GM18520 (cell line): ENCODE measurements at regions not wholly inside any gene's neighbourhood (a gene's known extent, or its start where the extent isn't known, plus 50 kb on each side); places are given as distances from the start of the nearest gene placed in this dataset.
"Not testable (repeated sequence)": the region's sequence is repeated elsewhere in the genome, so short reads cannot be mapped to it uniquely, and the experiment has no call there.

Experiments used
- ATAC-seq: cut with Tn5 transposase; IDR thresholded peaks from one replicate; pipeline ENCODE4 v1.9.1; 2021; ENCODE audit not compliant: unreplicated experiment

DNA sequence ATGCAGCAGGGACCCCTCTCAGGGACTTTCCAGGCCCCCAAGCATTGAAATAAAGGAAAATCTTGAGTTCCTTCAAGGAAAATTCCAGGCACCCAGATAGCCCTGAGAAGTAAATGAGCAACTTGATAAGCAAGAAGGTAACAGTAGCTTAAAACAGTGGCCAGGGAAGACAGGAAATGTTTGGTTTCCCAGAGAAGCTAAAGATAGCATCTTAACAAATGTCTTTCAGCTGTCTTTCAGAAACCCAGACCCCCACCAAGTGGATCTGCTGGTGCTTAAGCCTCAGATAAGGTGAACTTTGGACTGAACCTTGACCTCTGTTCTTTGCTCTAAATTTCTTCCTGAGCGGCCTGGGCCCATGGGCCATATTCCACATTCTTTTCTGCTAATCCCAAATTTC lies 117.8 kb upstream of the CST7 start:
- ATAC-seq = no peak

DNA sequence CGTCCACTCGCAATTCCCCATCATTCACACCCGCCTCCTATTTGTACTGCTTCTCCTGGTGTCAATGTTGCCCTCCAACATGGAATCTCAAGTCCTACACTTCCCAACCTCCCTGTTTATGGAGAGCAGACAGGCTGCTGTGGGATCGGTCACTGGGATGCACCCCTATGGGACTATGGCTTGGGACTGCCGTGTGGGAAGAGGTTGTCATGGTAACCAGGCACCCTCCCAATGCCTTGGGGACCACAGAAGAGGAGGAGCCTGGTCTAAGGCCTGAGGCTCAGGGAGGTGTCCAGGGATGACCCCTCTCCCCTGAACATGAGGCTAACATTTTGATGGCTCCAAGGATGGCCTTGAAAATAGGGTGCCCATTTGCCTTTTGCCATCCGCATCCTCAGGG lies 116.6 kb upstream of the CST7 start:
- ATAC-seq = no peak

- ATAC-seq = no peak
Observed at GRCh38 chr20:24833592-24833991, 115.5 kb upstream of the CST7 start.

DNA sequence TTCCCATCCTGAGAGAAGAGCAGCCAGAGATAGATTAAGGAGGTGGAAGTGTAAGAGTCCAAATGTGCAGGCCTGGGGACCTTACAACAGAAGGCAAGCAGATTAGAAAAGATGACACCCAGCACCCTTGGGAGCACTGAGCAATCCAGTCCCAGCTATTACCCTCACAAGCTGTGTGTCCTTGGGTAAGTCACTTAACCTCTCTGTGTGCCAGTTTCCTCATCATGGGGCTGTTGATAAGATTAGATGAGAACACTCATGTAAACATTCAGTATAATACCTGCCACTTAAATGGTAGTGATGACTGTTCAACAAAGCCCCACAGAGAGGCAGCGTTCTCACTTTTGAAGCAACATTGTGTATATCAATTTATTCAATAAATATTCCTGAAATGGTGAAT lies 114.8 kb upstream of the CST7 start:
- no peak for ATAC-seq

GRCh38 chr20:24835195-24835594 lies 113.9 kb upstream of the CST7 start:
- ATAC-seq = no peak

DNA sequence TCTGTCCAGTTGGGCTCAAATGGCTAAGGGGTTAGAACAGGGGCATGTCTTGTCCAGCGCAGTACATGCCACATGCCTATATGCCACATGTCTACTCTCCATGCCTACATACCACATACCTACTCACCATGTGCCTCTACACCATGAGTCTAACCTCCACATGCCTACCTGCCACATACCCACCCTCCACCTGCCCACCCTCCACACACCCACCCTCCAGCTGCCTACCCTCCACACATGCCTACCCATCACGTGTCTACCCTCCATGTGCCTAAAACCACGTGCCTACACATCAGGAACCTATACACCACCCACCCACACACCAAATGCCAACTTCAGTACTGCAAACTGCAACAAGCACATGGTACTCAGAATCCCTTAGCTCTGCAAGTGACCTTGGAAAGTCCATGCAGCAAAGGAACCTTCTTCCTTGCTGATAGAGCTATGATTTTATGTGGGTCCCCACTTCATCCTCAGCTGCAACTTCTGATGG lies 113.0 kb upstream of the CST7 start:
- no peak for ATAC-seq

- ATAC-seq = no peak
Observed at GRCh38 chr20:24836661-24837299, 112.3 kb upstream of the CST7 start.

GRCh38 chr20:24837781-24838450 lies 111.2 kb upstream of the CST7 start:
- ATAC-seq = no peak

- ATAC-seq = no peak
Observed at GRCh38 chr20:24838546-24839535, 110.2 kb upstream of the CST7 start.

DNA sequence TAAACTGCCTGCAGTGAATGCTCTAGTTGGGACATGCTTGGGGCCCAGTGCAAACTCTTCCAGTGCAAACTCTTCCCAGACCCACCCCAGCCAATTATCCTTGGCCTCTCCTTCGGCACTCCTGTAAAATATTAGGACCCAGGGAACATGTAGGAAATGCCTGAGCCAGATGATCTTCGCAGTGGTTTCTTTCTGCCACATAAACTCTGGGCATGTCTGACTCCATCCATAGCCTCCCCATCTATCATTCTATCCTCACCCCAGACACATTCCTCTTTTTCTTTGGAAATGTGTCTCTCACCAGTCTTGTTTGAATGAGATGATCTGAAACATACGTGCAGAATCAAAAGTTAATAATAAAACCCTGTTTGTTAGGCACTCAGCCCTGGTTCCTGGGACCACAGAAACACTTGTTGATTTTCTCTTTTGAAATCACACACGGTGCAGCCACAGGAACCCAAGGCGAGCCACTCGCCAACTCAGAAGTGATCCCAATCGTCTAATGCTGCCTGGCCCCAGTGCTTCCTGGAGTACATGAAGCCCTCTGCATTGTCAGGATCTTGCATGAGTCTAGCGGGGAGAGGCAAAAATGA lies 108.9 kb upstream of the CST7 start:
- ATAC-seq = no peak

DNA sequence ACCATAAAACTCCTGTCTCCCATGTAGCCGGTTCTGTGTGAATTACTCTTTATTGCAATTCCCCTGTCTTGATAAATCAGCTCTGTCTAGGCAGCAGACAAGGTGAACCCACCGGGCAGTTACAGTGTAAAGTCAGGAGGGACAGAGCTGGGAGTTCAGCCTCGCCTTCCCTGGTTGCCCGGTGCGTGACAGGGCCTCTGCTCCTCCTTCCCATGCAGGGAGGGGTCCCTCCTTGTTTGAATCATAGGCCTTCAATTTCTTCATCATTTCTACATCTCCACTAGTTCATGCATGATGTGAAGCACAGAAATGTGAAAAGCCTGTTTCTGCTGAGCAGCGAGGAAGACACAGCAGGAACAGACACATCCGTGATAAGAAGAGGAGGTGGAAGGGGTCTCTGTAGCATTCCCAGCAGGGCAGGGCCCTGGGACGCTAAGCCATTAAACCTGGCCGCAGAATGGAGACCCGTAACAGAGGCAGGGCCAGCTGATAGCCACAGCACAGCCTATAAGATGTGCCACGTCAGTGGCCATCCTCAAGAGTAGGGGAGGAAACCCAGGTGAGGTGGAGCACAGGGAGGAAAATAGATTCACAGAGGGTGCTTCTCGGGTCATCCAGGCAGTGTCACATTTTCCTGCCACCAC lies 106.7 kb upstream of the CST7 start:
- no peak for ATAC-seq

DNA sequence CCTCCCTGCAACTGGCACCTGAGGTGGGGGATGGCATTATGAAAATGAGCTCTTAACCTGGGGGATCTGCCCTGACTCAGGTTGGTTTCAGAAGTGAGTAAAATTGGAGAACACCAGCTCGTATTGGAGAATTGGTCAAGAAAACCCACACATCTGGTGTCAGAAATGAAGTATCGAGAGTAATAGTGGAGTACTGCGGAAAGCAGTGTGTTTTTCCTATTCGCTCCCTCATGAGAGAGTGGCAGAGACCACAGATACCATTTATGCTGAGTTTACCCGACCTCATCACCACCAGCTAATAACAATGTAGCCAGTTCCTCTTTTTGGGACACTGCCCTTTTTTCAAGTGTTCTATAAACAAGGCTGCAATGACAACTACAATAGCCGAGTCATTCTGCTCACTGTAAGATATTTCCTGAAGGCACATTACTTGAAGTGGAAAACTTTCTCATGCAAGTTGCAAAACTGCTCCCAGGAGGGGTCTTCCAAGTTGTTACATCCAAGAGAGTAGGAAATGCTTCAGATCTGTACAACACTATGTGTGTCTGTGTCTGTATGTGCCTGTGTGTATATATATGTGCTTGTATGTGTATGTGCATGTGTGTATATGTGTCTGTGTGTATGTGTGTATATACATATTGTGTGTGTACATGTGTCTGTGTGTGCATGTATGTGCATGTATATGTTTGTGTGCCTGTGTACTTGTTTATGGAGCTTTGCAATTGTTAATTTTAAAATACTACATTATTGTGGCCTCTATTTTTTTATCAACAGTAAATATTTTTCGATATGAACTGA lies 106.0 kb upstream of the CST7 start:
- ATAC-seq = peak; percentile 90

DNA sequence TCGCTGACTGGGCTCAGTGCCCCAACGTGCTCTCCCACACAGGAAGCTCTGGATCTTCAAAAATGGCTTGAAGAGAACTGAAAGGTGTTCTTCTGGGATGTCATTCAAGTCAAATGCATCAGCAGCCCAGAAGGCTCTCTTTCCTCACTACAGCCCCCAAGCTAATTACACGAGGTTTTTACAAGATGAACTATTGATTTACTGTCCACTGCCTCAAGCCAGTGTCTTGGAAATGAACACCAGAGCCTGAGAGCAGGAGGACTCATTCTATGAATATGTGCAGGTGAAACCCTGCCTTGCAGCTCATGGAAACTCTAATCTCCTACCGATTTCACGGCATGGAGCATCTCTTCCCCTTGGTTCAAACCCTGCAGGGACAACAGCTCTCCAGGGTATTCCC lies 98.9 kb upstream of the CST7 start:
- ATAC-seq = no peak

DNA sequence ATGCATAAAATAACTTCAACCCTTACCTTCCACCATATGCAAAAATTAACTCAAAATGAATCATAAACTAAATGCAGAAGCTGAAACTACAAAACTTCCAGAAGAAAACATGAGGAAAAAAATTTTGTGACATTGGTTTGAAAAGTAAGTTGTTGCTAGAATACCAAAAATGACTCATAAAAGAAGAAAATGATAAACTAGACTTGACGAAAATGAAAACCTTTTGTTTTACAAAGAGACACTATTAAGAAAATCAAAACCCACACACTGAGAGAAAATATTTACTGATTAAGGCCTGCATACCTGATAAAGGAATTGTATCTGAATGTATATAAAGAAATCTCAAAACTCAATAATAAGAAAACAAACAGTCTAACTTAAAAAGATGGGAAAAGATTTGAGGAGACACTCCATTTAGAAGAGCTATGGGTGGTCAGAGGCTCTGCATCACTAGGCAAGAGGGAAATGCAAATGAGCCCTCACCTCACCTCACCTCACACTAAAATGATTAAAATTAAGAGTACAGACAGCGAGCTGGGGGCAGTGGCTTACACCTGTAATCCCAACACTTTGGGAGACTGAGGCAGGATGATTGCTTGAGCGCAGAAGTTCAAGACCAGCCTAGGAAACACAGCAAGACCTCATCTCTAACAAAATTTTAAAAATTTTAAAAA lies 97.6 kb upstream of the CST7 start:
- ATAC-seq = no peak

GRCh38 chr20:24853916-24854315 lies 95.2 kb upstream of the CST7 start:
- ATAC-seq = no peak

DNA sequence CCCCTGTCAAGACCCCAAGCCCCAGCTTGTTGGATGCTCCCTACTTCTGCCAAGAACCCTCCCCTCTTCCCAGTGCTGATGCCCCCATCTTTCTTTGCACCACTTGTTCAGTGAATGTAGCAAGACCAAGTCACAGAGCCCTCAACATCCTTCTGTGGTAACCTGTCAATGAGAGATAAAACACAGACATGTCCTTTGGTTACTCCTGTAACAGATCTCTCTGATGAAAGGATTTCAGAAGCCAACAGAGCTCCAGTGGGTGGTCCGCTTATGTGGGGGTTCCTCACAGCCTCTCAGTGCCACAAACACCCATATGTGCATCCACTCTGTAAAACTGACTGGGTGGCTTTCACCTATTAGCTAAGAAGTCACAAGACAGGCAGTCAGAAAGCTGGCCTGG lies 93.2 kb upstream of the CST7 start:
- no peak for ATAC-seq

- not testable (repeated sequence) for ATAC-seq
Observed at GRCh38 chr20:24858500-24858899, 90.6 kb upstream of the CST7 start.

DNA sequence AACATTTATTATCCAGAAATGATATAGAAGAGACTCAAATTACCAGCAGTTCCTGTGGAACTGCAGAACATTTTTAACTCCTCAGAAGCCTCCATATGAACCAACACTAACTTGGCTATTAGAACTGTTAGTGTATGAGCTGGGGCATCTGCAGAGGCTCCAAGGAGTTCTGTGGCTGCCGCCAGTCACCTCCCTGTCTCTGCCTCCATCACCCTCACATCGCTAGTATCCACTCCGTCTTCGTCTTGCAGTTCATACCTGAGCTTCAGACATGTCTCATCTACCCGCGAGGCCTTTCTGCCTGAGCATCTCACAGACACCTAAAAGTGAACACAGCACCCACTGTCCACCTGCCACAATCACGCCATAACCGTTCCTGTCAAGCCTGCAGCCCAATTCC lies 89.5 kb upstream of the CST7 start:
- ATAC-seq = no peak

DNA sequence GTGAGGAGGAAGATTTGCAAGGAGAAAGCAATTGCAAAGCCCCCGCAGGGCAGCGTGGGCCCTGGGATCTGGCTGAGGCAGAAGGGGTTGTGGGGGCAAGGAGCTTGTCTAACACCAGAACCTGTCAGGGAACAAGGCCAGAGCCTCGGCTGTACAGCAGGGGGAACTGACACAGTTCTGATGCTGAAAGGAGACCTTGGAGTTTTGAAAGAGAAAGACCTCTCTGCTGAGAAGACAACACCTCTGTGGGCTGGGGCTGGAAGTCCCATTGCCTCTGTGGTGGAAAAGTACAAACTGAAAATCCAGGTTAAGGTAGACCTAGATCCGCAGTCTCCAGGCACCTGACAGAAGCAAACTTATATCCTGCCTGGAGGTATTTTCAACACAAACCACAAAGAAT lies 86.9 kb upstream of the CST7 start:
- ATAC-seq = no peak
